Omental fat pad (tissue), 3 donors: ENCODE measurements at regions not wholly inside any gene's neighbourhood (a gene's known extent, or its start where the extent isn't known, plus 50 kb on each side); places are given as distances from the start of the nearest gene placed in this dataset.

Experiments
- ATAC-seq: fragments of 150-250 bp; one replicate; pipeline ENCODE4 v1.9.1; 2016; ENCODE audit warnings: mild to moderate bottlenecking, moderate library complexity; ENCODE audit not compliant: low FRiP score
- DNase-seq: peaks from one replicate; pipeline ENCODE4 v3.0.0-alpha.2; 2019; ENCODE audit warnings: low spot score
- CTCF ChIP-seq, 3 donors: fragments of 450-650 bp; IDR thresholded peaks; one replicate each; pipeline ENCODE4 v1.5.1; 2016 to 2017; ENCODE audit warnings: antibody characterized with exemption in 3 of 3, mild to moderate bottlenecking in 3 of 3, moderate library complexity in 2 of 3

GRCh38 chr6:27565839-27566779 is 93.2 kb upstream of the ZNF184 start:
- DNase-seq (no peak), ATAC-seq (no peak)
- no peak for TF ChIP-seq CTCF (IDR thresholded peaks at IDR 0.05)

GRCh38 chr6:27562027-27562410 is 89.1 kb upstream of the ZNF184 start:
- TF ChIP-seq CTCF (IDR thresholded peaks at IDR 0.05) = no peak
- DNase-seq = no peak
- no peak for ATAC-seq

- DNase-seq (no peak), ATAC-seq (no peak)
- no peak for TF ChIP-seq CTCF (IDR thresholded peaks at IDR 0.05)
These were observed 85.3 kb upstream of the ZNF184 start for GRCh38 chr6:27558028-27558724.

- ATAC-seq = no peak
- no peak for DNase-seq
- no peak for TF ChIP-seq CTCF (IDR thresholded peaks at IDR 0.05)
These were observed 83.5 kb upstream of the ZNF184 start for GRCh38 chr6:27556406-27556805.

- ATAC-seq (no peak), DNase-seq (no peak)
- TF ChIP-seq CTCF (IDR thresholded peaks at IDR 0.05) = no peak
These were observed 80.4 kb upstream of the ZNF184 start for GRCh38 chr6:27553123-27553904.

- DNase-seq (no peak), ATAC-seq (no peak)
These were observed 78.7 kb upstream of the ZNF184 start for GRCh38 chr6:27551607-27552006.

More at GRCh38 chr6:27551607-27552006, 78.7 kb upstream of the ZNF184 start:
- no peak for TF ChIP-seq CTCF (IDR thresholded peaks at IDR 0.05)
